K562 (cell line): ENCODE measurements at regions not wholly inside any gene's neighbourhood (a gene's known extent, or its start where the extent isn't known, plus 50 kb on each side); places are given as distances from the start of the nearest gene placed in this dataset.

Experiments
- ATAC-seq: fragments of 200-7000 bp; cut with Tn5 transposase; 3 replicates; pipeline ENCODE4 v1.9.1; 2020; ENCODE audit warnings: moderate library complexity
- BruUV-seq: library from RNA; stranded (reverse); fragments of 400-500 nt; replicated peaks from 2 replicates; lab custom pipeline; 2021; lab: Mats Ljungman, UMichigan
- CTCF ChIA-PET: fragments of 300-600 bp; formaldehyde crosslinking; extraction: SDS; loops from one replicate; lab custom pipeline; 2021; ENCODE audit warnings: low intra/inter-chr PET ratio; lab: Yijun Ruan, JAX
- POLR2A ChIA-PET: fragments of 300-600, 350-650 bp; sonication (Branson Sonifier 250); formaldehyde crosslinking; extraction: SDS; loops from one replicate; lab custom pipeline; 2021; ENCODE audit warnings: antibody characterized with exemption, inconsistent platforms; lab: Yijun Ruan, JAX
- DNase-seq, 4 experiments: peaks; one replicate each; pipeline versions ENCODE4 v3.0.0 to v3.0.0-alpha.2; 2011 to 2018; ENCODE audit warnings: low spot score in 3 of 4, mixed read lengths in 3 of 4; ENCODE audit errors: extremely low read depth in 1 of 4
- FAIRE-seq: peaks from 2 replicates; lab custom pipeline; 2011; peaks lifted over from hg19 to GRCh38; lab: Jason Lieb, UNC
- H2AFZ ChIP-seq: 2 replicates; pipeline ENCODE4 v1.6.0; 2011; ENCODE audit warnings: low read depth, low read length, control low read depth, inconsistent platforms
- H3K27ac ChIP-seq: fragments of 200-600 bp; 3 replicates; pipeline ENCODE4 v1.8.0; 2011; ENCODE audit warnings: low read depth, mild to moderate bottlenecking, control low read depth, inconsistent platforms, low read length, moderate library complexity, mixed read lengths; ENCODE audit errors: extremely low read depth
- H3K27me3 ChIP-seq, 2 experiments: fragments of 300-600 bp in 1 of 2; 2 replicates in 1 of 2; 3 replicates in 1 of 2; pipeline versions ENCODE4 v1.6.0 to v1.8.0; 2011; ENCODE audit warnings: inconsistent platforms in 2 of 2, low read length in 2 of 2, mild to moderate bottlenecking in 1 of 2, mixed read lengths in 1 of 2, moderate library complexity in 1 of 2; ENCODE audit not compliant: control insufficient read depth in 2 of 2, insufficient read depth in 2 of 2
- H3K36me3 ChIP-seq: fragments of 300-600 bp; 3 replicates; pipeline ENCODE4 v1.8.0; 2011; ENCODE audit warnings: mild to moderate bottlenecking, low read length, inconsistent platforms; ENCODE audit not compliant: control insufficient read depth, insufficient read depth
- H3K4me1 ChIP-seq, 2 experiments: fragments of 200-600 bp in 1 of 2; replicated peaks in 1 of 2; 2 replicates in 1 of 2; 3 replicates in 1 of 2; pipeline versions ENCODE4 v1.5.1 to v1.8.0; 2011; ENCODE audit warnings: inconsistent platforms in 2 of 2, low read length in 2 of 2, mild to moderate bottlenecking in 1 of 2, mixed read lengths in 1 of 2, moderate library complexity in 1 of 2; ENCODE audit not compliant: control insufficient read depth in 2 of 2, insufficient read depth in 2 of 2
- H3K4me2 ChIP-seq: 2 replicates; pipeline ENCODE4 v1.6.1; 2011; ENCODE audit warnings: low read length, control low read depth, inconsistent platforms, mixed read lengths; ENCODE audit not compliant: insufficient read depth
- H3K4me3 ChIP-seq: fragments of 200-600 bp; sonication (generic), shearing (Covaris generic); 2 replicates; pipeline ENCODE4 v1.5.1; 2016; ENCODE audit warnings: control low read depth, inconsistent platforms
- H3K79me2 ChIP-seq: fragments of 200-600 bp; 3 replicates; pipeline ENCODE4 v1.8.0; 2011; ENCODE audit warnings: low read length, inconsistent platforms; ENCODE audit not compliant: control insufficient read depth, insufficient read depth
- H3K9ac ChIP-seq, 2 experiments: 2 replicates each; pipeline versions ENCODE4 v1.6.0 to v1.6.1; 2011; ENCODE audit warnings: low read depth in 2 of 2, low read length in 2 of 2, control low read depth in 1 of 2, inconsistent platforms in 1 of 2, mild to moderate bottlenecking in 1 of 2, mixed read lengths in 1 of 2; ENCODE audit not compliant: insufficient read depth in 1 of 2
- H3K9me1 ChIP-seq: one replicate; pipeline ENCODE4 v1.6.0; 2011; ENCODE audit warnings: inconsistent platforms, mild to moderate bottlenecking, low read length, moderate library complexity; ENCODE audit not compliant: control insufficient read depth, insufficient read depth
- H3K9me3 ChIP-seq: replicated peaks from 2 replicates; pipeline ENCODE4 v1.5.1; 2011; ENCODE audit warnings: low read depth, low read length, inconsistent platforms; ENCODE audit not compliant: control insufficient read depth, insufficient read depth
- H4K20me1 ChIP-seq: replicated peaks from 2 replicates; pipeline ENCODE4 v1.6.1; 2011; ENCODE audit warnings: low read length, inconsistent platforms, mixed read lengths; ENCODE audit not compliant: control insufficient read depth, insufficient read depth
- CGGBP1 ChIP-seq: fragments of 250-450 bp; sonication (Bioruptor Pico); IDR thresholded peaks from 2 replicates; pipeline ENCODE4 v1.9.0; 2021; ENCODE audit warnings: mild to moderate bottlenecking
- CTCF ChIP-seq, 3 experiments: IDR thresholded peaks in 2 of 3; conservative IDR thresholded peaks in 1 of 3; 2 replicates each; pipeline ENCODE4 v1.5.1; 2011 to 2012; ENCODE audit warnings: low read length in 3 of 3, mild to moderate bottlenecking in 3 of 3, control low read depth in 2 of 3, improper control_type of control experiment in 1 of 3, inconsistent platforms in 1 of 3, low read depth in 1 of 3, mixed read lengths in 1 of 3, moderate library complexity in 1 of 3; ENCODE audit not compliant: insufficient read depth in 2 of 3
- GABPA ChIP-seq: fragments of 200-800 bp; sonication (Bioruptor generic); conservative IDR thresholded peaks from 2 replicates; pipeline ENCODE4 v1.6.1; 2016; ENCODE audit warnings: low read depth, missing genetic modification characterization, missing compliant biosample characterization
- IFI16 ChIP-seq: fragments of 250-450 bp; sonication (Bioruptor Pico); IDR thresholded peaks from 2 replicates; pipeline ENCODE4 v2.1.2; 2022; ENCODE audit warnings: mild to moderate bottlenecking, inconsistent platforms
- JUNB ChIP-seq: fragments of 450-650 bp; formaldehyde crosslinking; conservative IDR thresholded peaks from 2 replicates; pipeline ENCODE4 v1.4.0; 2020; ENCODE audit warnings: mild to moderate bottlenecking
- RBFOX2 ChIP-seq: fragments of 200-400 bp; formaldehyde crosslinking; IDR thresholded peaks from 2 replicates; pipeline ENCODE4 v1.6.1; 2017; ENCODE audit warnings: low read depth, mild to moderate bottlenecking, low read length, moderate library complexity
- SPI1 ChIP-seq: IDR thresholded peaks from 2 replicates; pipeline ENCODE4 v1.6.1; 2011; ENCODE audit warnings: low read depth, low read length, control low read depth, borderline replicate concordance
- THRB ChIP-seq: fragments of 450-650 bp; formaldehyde crosslinking; conservative IDR thresholded peaks from 2 replicates; pipeline ENCODE4 v1.4.0; 2022; ENCODE audit warnings: mild to moderate bottlenecking, missing genetic modification characterization
- ZBTB49 ChIP-seq: sonication (generic); formaldehyde crosslinking; IDR thresholded peaks from 2 replicates; pipeline ENCODE4 v1.8.0; 2022; ENCODE audit warnings: missing genetic modification reagents, mild to moderate bottlenecking, borderline replicate concordance
- WGBS: fragments of 100-300 bp; shearing (Covaris generic); methylation state at CpG from one replicate; pipeline ENCODE4 v1.1.6; 2016; ENCODE audit warnings: low coverage, mixed read lengths; ENCODE audit not compliant: insufficient coverage; ENCODE audit errors: missing lambda C conversion rate; 5-methylcytosine and 5-hydroxymethylcytosine counted together
- in situ Hi-C: fragments of 300-500 bp; cut with MboI; formaldehyde crosslinking; loops from 4 replicates; pipeline ENCODE4 v1.15.0; 2018; ENCODE audit warnings: inconsistent platforms, mixed read lengths
- intact Hi-C: fragments of 100-400 bp; cut with micrococcal nuclease; formaldehyde crosslinking; loops from 2 replicates; pipeline ENCODE4 v1.14.2; 2022

GRCh38 chr6:2416128-2416712 is 170.8 kb upstream of the GMDS start (continued):
- peak; percentile 71; the same call in 1 of the 2 replicates for TF ChIP-seq THRB (CRISPR knock-in tag)
- TF ChIP-seq CTCF (IDR thresholded peaks at IDR 0.05 in 2 of 3, conservative IDR thresholded peaks at IDR 0.05 in 1 of 3; ENCODE audit: insufficient read depth in 2 of 3, low read depth in 1 of 3, low read length in 3 of 3) = no peak
- TF ChIP-seq JUNB (CRISPR knock-in tag) = no peak

- POLR2A ChIA-PET = interaction anchor here (0.7 kb wide), 1 partner anchor 17 kb away, joined by 3 read pairs; no protein-coding TSS in a partner anchor
- WGBS = 3% methylated on average over 19 of the region's 19 CpGs
- peaks cover 6 to 16% of the 10 kb centered on the region in 2 experiments; a peak in 3 of 5 replicates for H3K27me3 ChIP-seq
- no peak for TF ChIP-seq ZBTB49 (CRISPR knock-in tag)
- no peak for TF ChIP-seq CGGBP1 (CRISPR knock-in tag)
- TF ChIP-seq RBFOX2 = no peak
- TF ChIP-seq IFI16 (CRISPR knock-in tag) = no peak
- peak; percentile 48 for TF ChIP-seq GABPA
- 0 out of 2 replicates have a peak, but pooled peaks have one; percentile 17 for TF ChIP-seq SPI1
Observed at GRCh38 chr6:2414885-2415547, 169.6 kb upstream of the GMDS start.

More at GRCh38 chr6:2414885-2415547, 169.6 kb upstream of the GMDS start:
- DNase-seq (no peak), FAIRE-seq (no peak), ATAC-seq (no peak)
- in situ Hi-C loops = no loop called here
- no peak overlapping the region for H3K27ac ChIP-seq
- intact Hi-C loops = no loop called here
- no peak overlapping the region for H3K4me3 ChIP-seq
- BruUV-seq = no TSS peak
- H3K9me3 ChIP-seq = no peaks in the 10 kb centered on the region
- H3K9ac ChIP-seq = no peak overlapping the region
- H3K36me3 ChIP-seq = no peaks in the 10 kb centered on the region
- H3K4me2 ChIP-seq = no peak overlapping the region
- no peak overlapping the region for H2AFZ ChIP-seq
- H3K79me2 ChIP-seq = no peaks in the 10 kb centered on the region
- H4K20me1 ChIP-seq = no peaks in the 10 kb centered on the region
- H3K4me1 ChIP-seq = no peaks in the 10 kb centered on the region
- CTCF ChIA-PET = interaction anchor here (0.7 kb wide), 1 partner anchor 58 kb away, joined by 3 read pairs; no protein-coding TSS in a partner anchor
- H3K9me1 ChIP-seq = no peaks in the 10 kb centered on the region
